ENCODE measurements at regions not wholly inside any gene's neighbourhood (a gene's known extent, or its start where the extent isn't known, plus 50 kb on each side); places are given as distances from the start of the nearest gene placed in this dataset.

- TF ChIP-seq CTCF (IDR thresholded peaks at IDR 0.05; ENCODE audit: insufficient read depth, low read depth, low read length) = peak; percentile 15
- TF ChIP-seq EZH2 (IDR thresholded peaks at IDR 0.05; ENCODE audit: insufficient read depth, low read length) = no peak
Measured at GRCh38 chr14:105999361-106000028, 473.1 kb downstream of the TMEM121 start.
